ENCODE measurements at regions not wholly inside any gene's neighbourhood (a gene's known extent, or its start where the extent isn't known, plus 50 kb on each side); places are given as distances from the start of the nearest gene placed in this dataset.

DNA sequence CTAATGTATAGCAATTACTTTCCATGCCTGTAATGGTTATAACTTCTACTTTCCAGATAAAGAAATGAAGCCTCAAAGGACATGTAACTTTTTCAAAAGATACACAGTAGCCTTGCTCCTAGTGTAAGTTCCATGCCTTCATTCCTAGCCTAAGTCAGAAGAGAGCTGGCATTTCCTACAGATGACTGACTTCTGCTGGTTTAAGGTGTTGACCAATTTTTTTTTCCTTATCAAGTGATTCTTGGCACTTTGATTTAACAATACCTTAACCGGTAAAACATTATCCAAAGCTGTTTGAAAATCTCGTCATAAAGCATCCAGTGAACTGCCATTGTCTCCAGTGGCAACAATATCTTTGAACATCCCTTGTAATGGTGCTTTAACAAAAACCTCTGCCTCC is 145.1 kb upstream of the VCX3A start:
- TF ChIP-seq POLR2A (IDR thresholded peaks at IDR 0.05): no peak
- TF ChIP-seq, protein P1, sequence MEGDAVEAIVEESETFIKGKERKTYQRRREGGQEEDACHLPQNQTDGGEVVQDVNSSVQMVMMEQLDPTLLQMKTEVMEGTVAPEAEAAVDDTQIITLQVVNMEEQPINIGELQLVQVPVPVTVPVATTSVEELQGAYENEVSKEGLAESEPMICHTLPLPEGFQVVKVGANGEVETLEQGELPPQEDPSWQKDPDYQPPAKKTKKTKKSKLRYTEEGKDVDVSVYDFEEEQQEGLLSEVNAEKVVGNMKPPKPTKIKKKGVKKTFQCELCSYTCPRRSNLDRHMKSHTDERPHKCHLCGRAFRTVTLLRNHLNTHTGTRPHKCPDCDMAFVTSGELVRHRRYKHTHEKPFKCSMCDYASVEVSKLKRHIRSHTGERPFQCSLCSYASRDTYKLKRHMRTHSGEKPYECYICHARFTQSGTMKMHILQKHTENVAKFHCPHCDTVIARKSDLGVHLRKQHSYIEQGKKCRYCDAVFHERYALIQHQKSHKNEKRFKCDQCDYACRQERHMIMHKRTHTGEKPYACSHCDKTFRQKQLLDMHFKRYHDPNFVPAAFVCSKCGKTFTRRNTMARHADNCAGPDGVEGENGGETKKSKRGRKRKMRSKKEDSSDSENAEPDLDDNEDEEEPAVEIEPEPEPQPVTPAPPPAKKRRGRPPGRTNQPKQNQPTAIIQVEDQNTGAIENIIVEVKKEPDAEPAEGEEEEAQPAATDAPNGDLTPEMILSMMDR (IDR thresholded peaks at IDR 0.05): no peak

Measured in testis (tissue), 2 donors.